ENCODE measurements at regions not wholly inside any gene's neighbourhood (a gene's known extent, or its start where the extent isn't known, plus 50 kb on each side); places are given as distances from the start of the nearest gene placed in this dataset.

GRCh38 chr3:150090006-150090405 is 119.3 kb upstream of the PFN2 start:
- TF ChIP-seq, protein P1, sequence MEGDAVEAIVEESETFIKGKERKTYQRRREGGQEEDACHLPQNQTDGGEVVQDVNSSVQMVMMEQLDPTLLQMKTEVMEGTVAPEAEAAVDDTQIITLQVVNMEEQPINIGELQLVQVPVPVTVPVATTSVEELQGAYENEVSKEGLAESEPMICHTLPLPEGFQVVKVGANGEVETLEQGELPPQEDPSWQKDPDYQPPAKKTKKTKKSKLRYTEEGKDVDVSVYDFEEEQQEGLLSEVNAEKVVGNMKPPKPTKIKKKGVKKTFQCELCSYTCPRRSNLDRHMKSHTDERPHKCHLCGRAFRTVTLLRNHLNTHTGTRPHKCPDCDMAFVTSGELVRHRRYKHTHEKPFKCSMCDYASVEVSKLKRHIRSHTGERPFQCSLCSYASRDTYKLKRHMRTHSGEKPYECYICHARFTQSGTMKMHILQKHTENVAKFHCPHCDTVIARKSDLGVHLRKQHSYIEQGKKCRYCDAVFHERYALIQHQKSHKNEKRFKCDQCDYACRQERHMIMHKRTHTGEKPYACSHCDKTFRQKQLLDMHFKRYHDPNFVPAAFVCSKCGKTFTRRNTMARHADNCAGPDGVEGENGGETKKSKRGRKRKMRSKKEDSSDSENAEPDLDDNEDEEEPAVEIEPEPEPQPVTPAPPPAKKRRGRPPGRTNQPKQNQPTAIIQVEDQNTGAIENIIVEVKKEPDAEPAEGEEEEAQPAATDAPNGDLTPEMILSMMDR (IDR thresholded peaks at IDR 0.05) = no peak
- no peak for TF ChIP-seq POLR2A (IDR thresholded peaks at IDR 0.05)
